ENCODE measurements at regions not wholly inside any gene's neighbourhood (a gene's known extent, or its start where the extent isn't known, plus 50 kb on each side); places are given as distances from the start of the nearest gene placed in this dataset.

DNA sequence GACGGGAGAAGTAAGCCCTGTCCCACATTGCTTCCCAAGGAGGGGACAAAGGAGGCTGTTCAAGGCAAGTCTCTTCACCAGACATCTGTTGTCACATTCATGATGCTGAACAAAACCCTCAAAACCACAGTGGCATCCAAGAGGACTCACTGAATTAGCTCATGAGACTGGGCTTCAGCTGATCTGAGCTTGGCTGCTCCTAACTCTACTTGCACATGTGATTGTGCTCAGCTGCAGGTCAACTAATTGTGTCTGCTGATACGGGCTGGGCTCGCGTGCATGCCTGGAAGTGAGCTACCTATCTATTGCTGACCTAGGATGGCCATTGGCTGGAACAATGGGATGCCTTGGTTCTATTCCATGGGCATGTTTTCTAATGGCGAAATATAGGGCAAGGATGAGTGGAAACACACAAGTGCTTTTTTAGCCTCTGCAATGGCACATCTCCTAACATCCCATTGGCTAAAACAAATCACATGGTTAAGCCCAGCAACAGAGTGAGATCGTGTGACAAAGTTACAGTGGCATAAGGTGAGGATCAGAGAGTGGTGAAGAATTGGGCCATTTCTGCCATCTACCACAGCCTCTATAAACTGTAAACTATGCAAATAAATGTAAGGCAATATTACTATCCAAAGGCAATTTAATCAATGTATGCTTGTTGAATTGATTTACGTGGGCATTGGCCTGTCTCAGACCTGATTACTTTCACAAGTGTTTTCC lies 52.9 kb upstream of the CAPN13 start:
- TF ChIP-seq EZH2 (IDR thresholded peaks at IDR 0.05; ENCODE audit: low read depth): no peak
- TF ChIP-seq, protein P1, sequence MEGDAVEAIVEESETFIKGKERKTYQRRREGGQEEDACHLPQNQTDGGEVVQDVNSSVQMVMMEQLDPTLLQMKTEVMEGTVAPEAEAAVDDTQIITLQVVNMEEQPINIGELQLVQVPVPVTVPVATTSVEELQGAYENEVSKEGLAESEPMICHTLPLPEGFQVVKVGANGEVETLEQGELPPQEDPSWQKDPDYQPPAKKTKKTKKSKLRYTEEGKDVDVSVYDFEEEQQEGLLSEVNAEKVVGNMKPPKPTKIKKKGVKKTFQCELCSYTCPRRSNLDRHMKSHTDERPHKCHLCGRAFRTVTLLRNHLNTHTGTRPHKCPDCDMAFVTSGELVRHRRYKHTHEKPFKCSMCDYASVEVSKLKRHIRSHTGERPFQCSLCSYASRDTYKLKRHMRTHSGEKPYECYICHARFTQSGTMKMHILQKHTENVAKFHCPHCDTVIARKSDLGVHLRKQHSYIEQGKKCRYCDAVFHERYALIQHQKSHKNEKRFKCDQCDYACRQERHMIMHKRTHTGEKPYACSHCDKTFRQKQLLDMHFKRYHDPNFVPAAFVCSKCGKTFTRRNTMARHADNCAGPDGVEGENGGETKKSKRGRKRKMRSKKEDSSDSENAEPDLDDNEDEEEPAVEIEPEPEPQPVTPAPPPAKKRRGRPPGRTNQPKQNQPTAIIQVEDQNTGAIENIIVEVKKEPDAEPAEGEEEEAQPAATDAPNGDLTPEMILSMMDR (conservative IDR thresholded peaks at IDR 0.05): no peak
- Histone ChIP-seq H3K27ac (no peak overlapping the region), H3K4me1 (replicated peaks; ENCODE audit: insufficient read depth) (no peaks in the 10 kb centered on the region), H3K4me3 (no peak overlapping the region), H3K27me3 (ENCODE audit: insufficient read depth, low read depth) (no peaks in the 10 kb centered on the region), H2AFZ (no peak overlapping the region), H4K20me1 (ENCODE audit: insufficient read depth) (no peaks in the 10 kb centered on the region), H3K36me3 (ENCODE audit: low read depth) (no peaks in the 10 kb centered on the region), H3K4me2 (no peak overlapping the region), H3K9me3 (ENCODE audit: insufficient read depth, low read depth) (no peaks in the 10 kb centered on the region), H3K9me2 (ENCODE audit: insufficient read depth) (no peaks in the 10 kb centered on the region), H3K79me2 (ENCODE audit: low read depth) (no peaks in the 10 kb centered on the region), H3F3A (ENCODE audit: insufficient read depth, low read depth) (no peaks in the 10 kb centered on the region)
- intact Hi-C loops (cut with micrococcal nuclease; ENCODE audit: unreplicated experiment): loop anchor here (10.0 kb wide), 2 partner anchors 575 to 695 kb away; no protein-coding TSS in a partner anchor
- ChIA-PET POLR2A (ENCODE audit: unreplicated experiment) (no interaction called here), CTCF (interaction anchor here (1.4 kb wide), 1 partner anchor 149 kb away, joined by 4 read pairs; no protein-coding TSS in a partner anchor)
- no peak for DNase-seq
- BruUV-seq (replicated peaks): no TSS peak
